Peyer's patch (tissue), 4 donors: ENCODE measurements at regions not wholly inside any gene's neighbourhood (a gene's known extent, or its start where the extent isn't known, plus 50 kb on each side); places are given as distances from the start of the nearest gene placed in this dataset.

Experiments used
- POLR2A ChIP-seq, 2 donors: fragments of 450-650 bp; IDR thresholded peaks; one replicate each; pipeline ENCODE4 v1.5.1; 2017; ENCODE audit warnings: antibody characterized with exemption in 2 of 2, mild to moderate bottlenecking in 2 of 2, moderate library complexity in 2 of 2
- TF ChIP-seq, protein P1 (sequence below), 6 experiments: fragments of 450-650 bp in 4 of 6; fragments of 200-600 bp in 2 of 6; sonication (generic) in 1 of 6; IDR thresholded peaks; one replicate each; pipeline ENCODE4 v1.5.1; 2017 to 2019; ENCODE audit warnings: antibody characterized with exemption in 6 of 6, mild to moderate bottlenecking in 3 of 6, moderate library complexity in 1 of 6

DNA sequence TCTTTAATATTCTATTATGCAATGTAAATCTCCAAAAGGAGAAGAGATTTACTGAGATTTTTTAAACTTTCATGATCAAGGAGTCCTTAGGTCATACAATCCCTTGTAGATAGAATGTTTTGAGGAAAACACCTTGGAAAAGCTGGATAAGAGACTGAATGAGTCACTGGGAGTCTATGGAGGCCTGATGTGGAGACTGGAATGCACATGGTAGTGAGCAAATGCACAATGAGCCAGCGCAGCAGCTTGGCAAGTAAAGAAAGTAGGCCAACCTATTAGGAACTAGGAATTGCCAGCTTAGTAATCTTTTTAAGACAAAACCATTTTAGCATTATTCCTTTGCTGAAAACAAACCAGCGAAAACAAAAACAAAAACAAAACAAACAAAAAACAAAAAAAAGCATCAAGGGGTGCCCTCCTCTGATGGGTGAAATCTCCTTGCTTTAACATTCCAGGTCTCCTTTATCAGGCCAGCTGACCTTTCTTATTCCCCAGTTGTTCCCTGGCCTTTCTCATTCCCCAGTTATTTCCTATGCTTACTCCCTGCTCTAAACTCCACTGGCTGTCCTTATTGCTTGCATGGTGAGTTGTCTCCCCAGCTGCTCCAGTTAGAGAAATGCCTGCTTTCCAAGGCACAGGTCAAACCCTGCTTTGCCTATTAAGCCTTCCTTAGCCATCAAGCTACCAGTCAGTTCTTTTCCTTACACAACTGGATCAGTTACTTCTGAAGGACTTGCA, 135.8 kb downstream of the PLCE1 start:
- TF ChIP-seq, protein P1, sequence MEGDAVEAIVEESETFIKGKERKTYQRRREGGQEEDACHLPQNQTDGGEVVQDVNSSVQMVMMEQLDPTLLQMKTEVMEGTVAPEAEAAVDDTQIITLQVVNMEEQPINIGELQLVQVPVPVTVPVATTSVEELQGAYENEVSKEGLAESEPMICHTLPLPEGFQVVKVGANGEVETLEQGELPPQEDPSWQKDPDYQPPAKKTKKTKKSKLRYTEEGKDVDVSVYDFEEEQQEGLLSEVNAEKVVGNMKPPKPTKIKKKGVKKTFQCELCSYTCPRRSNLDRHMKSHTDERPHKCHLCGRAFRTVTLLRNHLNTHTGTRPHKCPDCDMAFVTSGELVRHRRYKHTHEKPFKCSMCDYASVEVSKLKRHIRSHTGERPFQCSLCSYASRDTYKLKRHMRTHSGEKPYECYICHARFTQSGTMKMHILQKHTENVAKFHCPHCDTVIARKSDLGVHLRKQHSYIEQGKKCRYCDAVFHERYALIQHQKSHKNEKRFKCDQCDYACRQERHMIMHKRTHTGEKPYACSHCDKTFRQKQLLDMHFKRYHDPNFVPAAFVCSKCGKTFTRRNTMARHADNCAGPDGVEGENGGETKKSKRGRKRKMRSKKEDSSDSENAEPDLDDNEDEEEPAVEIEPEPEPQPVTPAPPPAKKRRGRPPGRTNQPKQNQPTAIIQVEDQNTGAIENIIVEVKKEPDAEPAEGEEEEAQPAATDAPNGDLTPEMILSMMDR (IDR thresholded peaks at IDR 0.05), result no peak
- TF ChIP-seq POLR2A (IDR thresholded peaks at IDR 0.05), result no peak
